GM12873 (cell line): ENCODE measurements at regions not wholly inside any gene's neighbourhood (a gene's known extent, or its start where the extent isn't known, plus 50 kb on each side); places are given as distances from the start of the nearest gene placed in this dataset.

ENCODE experiments used
- CTCF ChIP-seq: IDR thresholded peaks from 2 replicates; pipeline ENCODE4 v1.5.1; 2012; ENCODE audit warnings: low read depth, mild to moderate bottlenecking, moderate library complexity, low read length, control low read depth; ENCODE audit not compliant: insufficient read depth; ENCODE audit errors: missing control alignments

- no peak for TF ChIP-seq CTCF
These were observed 484.0 kb downstream of the UTRN start for GRCh38 chr6:144769142-144769541.

- TF ChIP-seq CTCF = no peak
These were observed 491.1 kb downstream of the UTRN start for GRCh38 chr6:144776031-144776819.

GRCh38 chr6:144777249-144777648 lies 492.1 kb downstream of the UTRN start:
- no peak for TF ChIP-seq CTCF

GRCh38 chr6:144778056-144778455 lies 492.9 kb downstream of the UTRN start:
- no peak for TF ChIP-seq CTCF

- peak; percentile 39 for TF ChIP-seq CTCF
These were observed 493.8 kb downstream of the UTRN start for GRCh38 chr6:144778773-144779492.

- no peak for TF ChIP-seq CTCF
These were observed 496.7 kb downstream of the UTRN start for GRCh38 chr6:144781836-144782235.

GRCh38 chr6:144782634-144783033 lies 497.5 kb downstream of the UTRN start:
- no peak for TF ChIP-seq CTCF
